GM21390 (cell line): ENCODE measurements at regions not wholly inside any gene's neighbourhood (a gene's known extent, or its start where the extent isn't known, plus 50 kb on each side); places are given as distances from the start of the nearest gene placed in this dataset.
"Not testable (repeated sequence)": the region's sequence is repeated elsewhere in the genome, so short reads cannot be mapped to it uniquely, and the experiment has no call there.

Experiments
- ATAC-seq: cut with Tn5 transposase; IDR thresholded peaks from one replicate; pipeline ENCODE4 v1.9.1; 2021; ENCODE audit not compliant: unreplicated experiment

GRCh38 chr21:15562748-15563147 is 167.0 kb upstream of the USP25 start:
- no peak for ATAC-seq

- ATAC-seq = no peak
Observed at GRCh38 chr21:15564907-15565306, 164.9 kb upstream of the USP25 start.

GRCh38 chr21:15566703-15567102 is 163.1 kb upstream of the USP25 start:
- ATAC-seq = no peak

GRCh38 chr21:15567191-15567590 is 162.6 kb upstream of the USP25 start:
- no peak for ATAC-seq

- ATAC-seq = no peak
Observed at GRCh38 chr21:15568516-15568915, 161.3 kb upstream of the USP25 start.

- ATAC-seq = no peak
Observed at GRCh38 chr21:15586752-15587427, 142.9 kb upstream of the USP25 start.

- ATAC-seq = no peak
Observed at GRCh38 chr21:15592271-15592860, 137.4 kb upstream of the USP25 start.

- ATAC-seq = no peak
Observed at GRCh38 chr21:15592957-15593356, 136.8 kb upstream of the USP25 start.

- no peak for ATAC-seq
Observed at GRCh38 chr21:15601390-15601789, 128.4 kb upstream of the USP25 start.

- no peak for ATAC-seq
Observed at GRCh38 chr21:15604413-15604812, 125.4 kb upstream of the USP25 start.

- no peak for ATAC-seq
Observed at GRCh38 chr21:15614766-15615165, 115.0 kb upstream of the USP25 start.

- ATAC-seq = no peak
Observed at GRCh38 chr21:15616864-15617574, 112.8 kb upstream of the USP25 start.

- ATAC-seq = no peak
Observed at GRCh38 chr21:15617964-15618363, 111.8 kb upstream of the USP25 start.

- ATAC-seq = no peak
Observed at GRCh38 chr21:15620892-15621291, 108.9 kb upstream of the USP25 start.

GRCh38 chr21:15624646-15625045 is 105.1 kb upstream of the USP25 start:
- no peak for ATAC-seq

GRCh38 chr21:15625363-15625762 is 104.4 kb upstream of the USP25 start:
- no peak for ATAC-seq

- ATAC-seq = no peak
Observed at GRCh38 chr21:15626031-15626430, 103.8 kb upstream of the USP25 start.

GRCh38 chr21:15627011-15627410 is 102.8 kb upstream of the USP25 start:
- no peak for ATAC-seq

GRCh38 chr21:15627823-15628222 is 102.0 kb upstream of the USP25 start:
- ATAC-seq = no peak

GRCh38 chr21:15631342-15631741 is 98.4 kb upstream of the USP25 start:
- ATAC-seq = no peak

GRCh38 chr21:15634541-15634940 is 95.2 kb upstream of the USP25 start:
- not testable (repeated sequence) for ATAC-seq

- ATAC-seq = no peak
Observed at GRCh38 chr21:15638856-15639549, 90.8 kb upstream of the USP25 start.
